ENCODE measurements at regions not wholly inside any gene's neighbourhood (a gene's known extent, or its start where the extent isn't known, plus 50 kb on each side); places are given as distances from the start of the nearest gene placed in this dataset.
"Not testable (repeated sequence)": the region's sequence is repeated elsewhere in the genome, so short reads cannot be mapped to it uniquely, and the experiment has no call there.

- H3K9me3 Mint-ChIP-seq, result no peaks in the 10 kb centered on the region
- no peak overlapping the region for H3K27ac Mint-ChIP-seq
- peaks cover 7% of the 10 kb centered on the region for H3K4me1 Mint-ChIP-seq (ENCODE audit: low read depth)
- peaks cover 7% of the 10 kb centered on the region for H3K27me3 Mint-ChIP-seq
- no peak overlapping the region for H3K4me3 Mint-ChIP-seq
- intact Hi-C loops (cut with micrococcal nuclease), result no loop called here
- no peaks in the 10 kb centered on the region for H3K36me3 Mint-ChIP-seq (ENCODE audit: low read depth)
Measured at GRCh38 chr20:5492937-5493336, 117.9 kb downstream of the GPCPD1 start.

- no peak overlapping the region for H3K27ac Mint-ChIP-seq
- H3K27me3 Mint-ChIP-seq, result peaks cover 16% of the 10 kb centered on the region
Measured at GRCh38 chr20:5491455-5491854, 119.4 kb downstream of the GPCPD1 start.

GRCh38 chr20:5489601-5490000, 121.2 kb downstream of the GPCPD1 start:
- Mint-ChIP-seq H3K4me1 (ENCODE audit: low read depth) (no peaks in the 10 kb centered on the region), H3K27ac (no peak overlapping the region), H3K9me3 (no peaks in the 10 kb centered on the region), H3K4me3 (no peak overlapping the region), H3K27me3 (peaks cover 16% of the 10 kb centered on the region), H3K36me3 (ENCODE audit: low read depth) (no peaks in the 10 kb centered on the region)
- intact Hi-C loops (cut with micrococcal nuclease), result no loop called here

More at GRCh38 chr20:5491455-5491854, 119.4 kb downstream of the GPCPD1 start:
- no peak overlapping the region for H3K4me3 Mint-ChIP-seq
- no peaks in the 10 kb centered on the region for H3K36me3 Mint-ChIP-seq (ENCODE audit: low read depth)
- intact Hi-C loops (cut with micrococcal nuclease), result no loop called here
- no peaks in the 10 kb centered on the region for H3K4me1 Mint-ChIP-seq (ENCODE audit: low read depth)
- no peaks in the 10 kb centered on the region for H3K9me3 Mint-ChIP-seq

DNA sequence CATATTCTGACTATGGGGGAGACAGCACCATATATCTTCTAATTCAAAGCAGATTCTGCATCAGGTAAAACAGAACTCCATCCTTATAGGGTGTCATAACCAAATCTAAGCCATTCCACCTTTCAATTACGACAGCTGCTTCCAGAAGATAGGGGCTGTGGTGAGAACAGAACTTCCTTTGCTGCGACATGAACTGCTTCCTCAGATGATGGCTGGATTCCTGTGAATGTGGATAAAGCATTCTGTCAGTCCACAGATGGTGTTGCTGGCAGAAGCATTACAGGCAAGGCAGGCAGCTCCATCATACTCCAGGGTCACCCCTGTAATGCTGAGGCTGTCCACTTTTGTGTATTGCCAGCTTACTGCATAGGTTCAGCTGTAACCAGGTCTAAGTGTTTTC, 122.0 kb downstream of the GPCPD1 start:
- no peak overlapping the region for H3K27ac Mint-ChIP-seq
- no peaks in the 10 kb centered on the region for H3K36me3 Mint-ChIP-seq (ENCODE audit: low read depth)
- H3K9me3 Mint-ChIP-seq, result no peaks in the 10 kb centered on the region
- no peaks in the 10 kb centered on the region for H3K4me1 Mint-ChIP-seq (ENCODE audit: low read depth)
- no peak overlapping the region for H3K4me3 Mint-ChIP-seq
- H3K27me3 Mint-ChIP-seq, result peaks cover 16% of the 10 kb centered on the region
- intact Hi-C loops (cut with micrococcal nuclease), result no loop called here

GRCh38 chr20:5486377-5487054, 124.3 kb downstream of the GPCPD1 start:
- no peaks in the 10 kb centered on the region for H3K36me3 Mint-ChIP-seq (ENCODE audit: low read depth)
- H3K9me3 Mint-ChIP-seq, result no peaks in the 10 kb centered on the region
- H3K4me3 Mint-ChIP-seq, result no peak overlapping the region
- H3K27ac Mint-ChIP-seq, result no peak overlapping the region
- H3K27me3 Mint-ChIP-seq, result peaks cover 16% of the 10 kb centered on the region
- intact Hi-C loops (cut with micrococcal nuclease), result no loop called here
- H3K4me1 Mint-ChIP-seq (ENCODE audit: low read depth), result no peaks in the 10 kb centered on the region

GRCh38 chr20:5484926-5485325, 125.9 kb downstream of the GPCPD1 start:
- no peak overlapping the region for H3K4me3 Mint-ChIP-seq
- no peak overlapping the region for H3K27ac Mint-ChIP-seq
- no peaks in the 10 kb centered on the region for H3K9me3 Mint-ChIP-seq
- intact Hi-C loops (cut with micrococcal nuclease), result no loop called here
- H3K4me1 Mint-ChIP-seq (ENCODE audit: low read depth), result no peaks in the 10 kb centered on the region
- H3K36me3 Mint-ChIP-seq (ENCODE audit: low read depth), result no peaks in the 10 kb centered on the region
- peaks cover 13% of the 10 kb centered on the region for H3K27me3 Mint-ChIP-seq

DNA sequence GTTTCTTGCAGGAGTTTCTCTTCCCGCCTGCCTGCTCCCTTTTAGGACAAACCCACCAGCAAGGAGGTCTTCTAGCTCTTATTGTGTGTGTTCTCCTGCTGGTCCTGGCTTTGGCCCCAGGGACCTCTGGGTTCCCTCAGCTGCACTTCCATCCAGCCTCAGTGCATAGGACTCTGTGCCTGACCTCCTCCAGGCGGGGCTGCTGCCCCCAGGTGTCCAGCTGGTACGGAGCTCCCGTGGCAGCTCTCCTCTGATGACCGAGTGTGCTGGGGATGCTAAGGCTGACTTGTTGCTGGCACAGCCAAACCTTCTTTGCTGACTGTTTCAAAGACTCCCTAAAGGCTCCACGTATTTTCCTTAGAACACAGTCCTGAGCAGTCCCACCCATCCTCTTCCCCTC, 126.5 kb downstream of the GPCPD1 start:
- Mint-ChIP-seq H3K9me3 (no peaks in the 10 kb centered on the region), H3K4me3 (no peak overlapping the region), H3K27ac (no peak overlapping the region), H3K4me1 (ENCODE audit: low read depth) (no peaks in the 10 kb centered on the region), H3K36me3 (ENCODE audit: low read depth) (no peaks in the 10 kb centered on the region), H3K27me3 (peaks cover 12% of the 10 kb centered on the region)
- intact Hi-C loops (cut with micrococcal nuclease), result no loop called here

DNA sequence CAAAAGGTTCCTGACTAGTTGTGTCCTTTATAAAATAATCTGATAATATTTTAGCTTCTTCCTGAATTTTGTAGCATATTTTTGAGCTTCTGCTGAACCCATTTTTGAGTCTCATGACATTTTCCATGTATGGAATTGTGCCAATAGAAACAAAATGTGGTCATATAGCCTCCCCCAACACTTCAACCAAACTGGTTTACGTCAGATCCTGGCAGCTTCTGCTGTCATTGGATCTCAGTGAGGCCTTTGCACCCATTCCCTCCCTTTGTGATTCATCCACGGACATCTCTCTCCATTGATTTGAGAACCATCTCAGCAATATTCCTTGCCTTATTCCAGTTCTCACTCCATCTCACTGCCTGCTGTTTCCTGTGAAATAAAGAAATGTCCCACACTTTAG, 128.0 kb downstream of the GPCPD1 start:
- no peak overlapping the region for H3K27ac Mint-ChIP-seq
- H3K4me3 Mint-ChIP-seq, result no peak overlapping the region
- H3K9me3 Mint-ChIP-seq, result no peaks in the 10 kb centered on the region
- H3K27me3 Mint-ChIP-seq, result peaks cover 8% of the 10 kb centered on the region
- intact Hi-C loops (cut with micrococcal nuclease), result no loop called here
- no peaks in the 10 kb centered on the region for H3K36me3 Mint-ChIP-seq (ENCODE audit: low read depth)
- H3K4me1 Mint-ChIP-seq (ENCODE audit: low read depth), result no peaks in the 10 kb centered on the region

DNA sequence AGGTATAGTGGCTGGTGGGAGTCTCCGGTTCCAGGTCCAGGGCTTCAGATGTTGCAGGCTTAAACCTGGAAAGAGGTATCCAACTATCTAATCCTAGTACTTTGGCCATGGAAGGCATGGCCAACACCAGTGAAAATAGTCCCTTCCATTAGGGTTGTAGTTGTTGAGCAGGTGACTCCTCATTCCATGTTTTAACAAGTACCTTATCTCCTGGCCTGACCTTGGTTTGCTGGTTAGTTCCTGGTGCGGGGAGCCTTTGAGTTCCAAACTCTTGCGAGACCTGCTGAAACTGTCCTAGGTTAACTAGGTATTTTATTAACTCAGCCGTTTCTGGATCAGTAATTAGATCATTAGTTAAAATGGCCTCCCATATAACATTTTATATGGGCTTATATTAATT, 128.9 kb downstream of the GPCPD1 start:
- H3K27ac Mint-ChIP-seq, result no peak overlapping the region
- peaks cover 2% of the 10 kb centered on the region for H3K27me3 Mint-ChIP-seq
- H3K36me3 Mint-ChIP-seq (ENCODE audit: low read depth), result no peaks in the 10 kb centered on the region
- intact Hi-C loops (cut with micrococcal nuclease), result no loop called here
- no peaks in the 10 kb centered on the region for H3K4me1 Mint-ChIP-seq (ENCODE audit: low read depth)
- no peaks in the 10 kb centered on the region for H3K9me3 Mint-ChIP-seq
- H3K4me3 Mint-ChIP-seq, result no peak overlapping the region

GRCh38 chr20:5480824-5481600, 129.8 kb downstream of the GPCPD1 start:
- intact Hi-C loops (cut with micrococcal nuclease), result no loop called here
- Mint-ChIP-seq H3K27me3 (no peaks in the 10 kb centered on the region), H3K4me1 (ENCODE audit: low read depth) (no peaks in the 10 kb centered on the region), H3K36me3 (ENCODE audit: low read depth) (no peaks in the 10 kb centered on the region), H3K27ac (no peak overlapping the region), H3K4me3 (no peak overlapping the region), H3K9me3 (no peaks in the 10 kb centered on the region)

GRCh38 chr20:5474646-5475550, 135.9 kb downstream of the GPCPD1 start:
- no peaks in the 10 kb centered on the region for H3K9me3 Mint-ChIP-seq
- H3K27ac Mint-ChIP-seq, result no peak overlapping the region
- no peak overlapping the region for H3K4me3 Mint-ChIP-seq
- H3K36me3 Mint-ChIP-seq (ENCODE audit: low read depth), result no peaks in the 10 kb centered on the region
- no peaks in the 10 kb centered on the region for H3K4me1 Mint-ChIP-seq (ENCODE audit: low read depth)
- no peaks in the 10 kb centered on the region for H3K27me3 Mint-ChIP-seq
- intact Hi-C loops (cut with micrococcal nuclease), result no loop called here

GRCh38 chr20:5471866-5472265, 138.9 kb downstream of the GPCPD1 start:
- intact Hi-C loops (cut with micrococcal nuclease); H3K4me3 Mint-ChIP-seq; H3K9me3 Mint-ChIP-seq; H3K36me3 Mint-ChIP-seq (ENCODE audit: low read depth); H3K4me1 Mint-ChIP-seq (ENCODE audit: low read depth); H3K27ac Mint-ChIP-seq; H3K27me3 Mint-ChIP-seq: not testable (repeated sequence)

DNA sequence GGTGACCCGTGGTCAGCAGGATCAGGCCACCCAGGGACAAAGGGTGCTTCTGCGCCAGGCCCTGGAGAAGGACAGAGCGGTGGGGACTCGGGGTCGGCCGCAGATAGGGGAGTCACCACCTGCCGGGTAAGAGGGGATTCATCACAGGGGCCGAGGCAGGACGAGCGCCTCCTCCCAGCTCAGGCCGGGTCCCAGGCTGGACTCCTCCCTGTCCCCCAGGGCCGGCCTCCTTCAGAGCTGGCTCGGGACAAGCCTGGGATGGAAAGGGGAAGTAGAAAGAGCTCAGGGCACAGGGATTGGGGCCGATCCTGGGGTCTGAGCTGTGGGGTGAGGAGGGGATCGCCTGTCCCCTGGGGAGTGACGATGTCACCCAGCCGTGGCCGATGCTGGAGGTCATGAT, 139.4 kb downstream of the GPCPD1 start:
- Mint-ChIP-seq H3K9me3 (no peaks in the 10 kb centered on the region), H3K27me3 (peaks cover 5% of the 10 kb centered on the region), H3K36me3 (ENCODE audit: low read depth) (no peaks in the 10 kb centered on the region), H3K4me1 (ENCODE audit: low read depth) (no peaks in the 10 kb centered on the region), H3K27ac (no peak overlapping the region), H3K4me3 (no peak overlapping the region)
- intact Hi-C loops (cut with micrococcal nuclease), result no loop called here

DNA sequence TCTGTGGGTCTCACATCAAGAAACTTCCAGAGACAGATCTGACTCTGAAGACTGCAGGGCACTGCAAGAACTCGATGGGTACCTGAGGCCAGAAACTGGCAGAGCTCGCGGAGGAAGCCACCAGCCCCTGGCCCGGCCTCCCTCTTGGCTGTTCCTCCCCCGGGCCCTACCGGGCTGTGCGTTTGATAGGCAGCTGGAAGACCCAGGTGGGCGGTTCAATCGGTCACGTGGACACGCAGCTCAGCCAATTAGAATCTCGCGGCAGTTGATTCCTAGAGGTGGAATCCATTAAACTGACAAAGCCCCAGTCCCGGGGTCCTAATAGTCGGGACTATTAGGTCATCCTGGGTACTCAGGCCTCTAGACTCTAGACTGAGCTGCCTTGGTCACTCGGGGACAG, 139.9 kb downstream of the GPCPD1 start:
- no peak overlapping the region for H3K27ac Mint-ChIP-seq
- intact Hi-C loops (cut with micrococcal nuclease), result no loop called here
- no peaks in the 10 kb centered on the region for H3K36me3 Mint-ChIP-seq (ENCODE audit: low read depth)
- no peak overlapping the region for H3K4me3 Mint-ChIP-seq
- H3K27me3 Mint-ChIP-seq, result peaks cover 6% of the 10 kb centered on the region
- H3K9me3 Mint-ChIP-seq, result no peaks in the 10 kb centered on the region
- no peaks in the 10 kb centered on the region for H3K4me1 Mint-ChIP-seq (ENCODE audit: low read depth)

All from dendritic cell treated with granulocyte-macrophage colony-stimulating factor and Interleukin-4, amounts not matched to agents 40 ng/mL and 50 ng/mL, for 4 days (primary cell).